IMR-90 (cell line): ENCODE measurements at regions not wholly inside any gene's neighbourhood (a gene's known extent, or its start where the extent isn't known, plus 50 kb on each side); places are given as distances from the start of the nearest gene placed in this dataset.

Source experiments
- ATAC-seq: fragments of 200-7000 bp; cut with Tn5 transposase; 2 replicates; pipeline ENCODE4 v1.9.1; 2020; ENCODE audit warnings: low read depth, mild to moderate bottlenecking, moderate library complexity
- BruUV-seq: library from RNA; stranded (reverse); fragments of 400-500 nt; replicated peaks from 2 replicates; lab custom pipeline; 2021; lab: Mats Ljungman, UMichigan
- CTCF ChIA-PET: fragments of 300-600 bp; formaldehyde crosslinking; extraction: SDS; loops from one replicate; lab custom pipeline; 2021; ENCODE audit warnings: antibody characterized with exemption; lab: Yijun Ruan, JAX
- POLR2A ChIA-PET: fragments of 300-600 bp; sonication (Branson Sonifier 250); formaldehyde crosslinking; loops from one replicate; lab custom pipeline; 2022; ENCODE audit warnings: antibody characterized with exemption; ENCODE audit not compliant: unreplicated experiment; lab: Charles Lee
- DNase-seq: peaks from one replicate; pipeline ENCODE4 v3.0.0; 2013
- H2AFZ ChIP-seq: replicated peaks from 2 replicates; pipeline ENCODE3; 2013; ENCODE audit warnings: low read length, mild to moderate bottlenecking; ENCODE audit not compliant: poor library complexity
- H2AK5ac ChIP-seq: 2 replicates; pipeline ENCODE4 v1.6.1; 2013; ENCODE audit warnings: low read depth, low read length, inconsistent platforms
- H2AK9ac ChIP-seq: replicated peaks from 2 replicates; pipeline ENCODE3; 2013; ENCODE audit warnings: mild to moderate bottlenecking, low read depth, low read length, moderate library complexity; ENCODE audit not compliant: poor library complexity
- H2BK120ac ChIP-seq: 2 replicates; pipeline ENCODE4 v1.6.1; 2013; ENCODE audit warnings: low read depth, low read length, inconsistent platforms
- H2BK15ac ChIP-seq: 3 replicates; pipeline ENCODE4 v1.6.1; 2013; ENCODE audit warnings: low read depth, low read length, inconsistent platforms
- H2BK20ac ChIP-seq: 2 replicates; pipeline ENCODE4 v1.6.1; 2013; ENCODE audit warnings: low read depth, mild to moderate bottlenecking, inconsistent platforms, low read length, moderate library complexity
- H2BK5ac ChIP-seq: 2 replicates; pipeline ENCODE4 v1.6.1; 2013; ENCODE audit warnings: mild to moderate bottlenecking, low read depth, low read length, inconsistent platforms; ENCODE audit not compliant: poor library complexity, severe bottlenecking
- H3K14ac ChIP-seq: replicated peaks from 2 replicates; pipeline ENCODE4 v1.6.1; 2013; ENCODE audit warnings: low read depth, low read length, inconsistent platforms
- H3K18ac ChIP-seq: 2 replicates; pipeline ENCODE4 v1.6.1; 2013; ENCODE audit warnings: low read depth, low read length, control low read depth
- H3K23ac ChIP-seq: 2 replicates; pipeline ENCODE4 v1.6.1; 2013; ENCODE audit warnings: low read depth, low read length, inconsistent platforms
- H3K27ac ChIP-seq: 2 replicates; pipeline ENCODE4 v1.5.1; 2013; ENCODE audit warnings: mild to moderate bottlenecking, control low read depth, low read length; ENCODE audit not compliant: insufficient read depth
- H3K27me3 ChIP-seq: 2 replicates; pipeline ENCODE4 v1.6.1; 2013; ENCODE audit warnings: low read length; ENCODE audit not compliant: control insufficient read depth, insufficient read depth
- H3K36me3 ChIP-seq: 2 replicates; pipeline ENCODE4 v1.6.1; 2013; ENCODE audit warnings: low read length, mixed read lengths; ENCODE audit not compliant: control insufficient read depth, insufficient read depth
- H3K4ac ChIP-seq: 2 replicates; pipeline ENCODE4 v1.6.1; 2013; ENCODE audit warnings: low read depth, low read length, inconsistent platforms
- H3K4me1 ChIP-seq: 2 replicates; pipeline ENCODE4 v1.6.1; 2013; ENCODE audit warnings: low read length, mixed read lengths; ENCODE audit not compliant: control insufficient read depth, insufficient read depth
- H3K4me2 ChIP-seq: 2 replicates; pipeline ENCODE4 v1.6.1; 2013; ENCODE audit warnings: low read depth, mild to moderate bottlenecking, control low read depth, low read length, moderate library complexity
- H3K4me3 ChIP-seq: 2 replicates; pipeline ENCODE4 v1.5.1; 2013; ENCODE audit warnings: low read depth, mild to moderate bottlenecking, control low read depth, low read length, moderate library complexity; ENCODE audit not compliant: insufficient read depth
- H3K56ac ChIP-seq: 2 replicates; pipeline ENCODE4 v1.6.1; 2013; ENCODE audit warnings: low read length, inconsistent platforms; ENCODE audit not compliant: insufficient read depth; ENCODE audit errors: extremely low read depth
- H3K79me1 ChIP-seq, 2 experiments: 2 replicates each; pipeline ENCODE4 v1.6.1; 2013; ENCODE audit warnings: low read length in 2 of 2, inconsistent platforms in 1 of 2, low read depth in 1 of 2
- H3K9ac ChIP-seq: 2 replicates; pipeline ENCODE4 v1.6.1; 2013; ENCODE audit warnings: low read depth, low read length, control low read depth
- H3K9me1 ChIP-seq: 2 replicates; pipeline ENCODE4 v1.6.1; 2013; ENCODE audit warnings: low read length, inconsistent platforms; ENCODE audit not compliant: insufficient read depth
- H3K9me3 ChIP-seq: 2 replicates; pipeline ENCODE4 v1.6.1; 2013; ENCODE audit warnings: low read length; ENCODE audit not compliant: control insufficient read depth, insufficient read depth
- H4K20me1 ChIP-seq: 2 replicates; pipeline ENCODE4 v1.6.1; 2013; ENCODE audit warnings: low read length, inconsistent platforms; ENCODE audit not compliant: insufficient read depth
- H4K5ac ChIP-seq: 2 replicates; pipeline ENCODE4 v1.6.1; 2013; ENCODE audit warnings: mild to moderate bottlenecking, low read depth, low read length, control low read depth
- H4K8ac ChIP-seq, 2 experiments: 2 replicates each; pipeline ENCODE4 v1.6.1; 2013; ENCODE audit warnings: low read depth in 2 of 2, low read length in 2 of 2, control low read depth in 1 of 2, inconsistent platforms in 1 of 2
- H4K91ac ChIP-seq: 2 replicates; pipeline ENCODE4 v1.6.1; 2013; ENCODE audit warnings: low read depth, low read length, inconsistent platforms; ENCODE audit not compliant: insufficient read depth
- BHLHE40 ChIP-seq: fragments of 150-350 bp; IDR thresholded peaks from 2 replicates; pipeline ENCODE4 v1.6.1; 2016; ENCODE audit warnings: mild to moderate bottlenecking, low read depth, low read length
- CEBPB ChIP-seq: IDR thresholded peaks from 2 replicates; pipeline ENCODE4 v1.6.1; 2012; ENCODE audit warnings: low read depth, low read length, improper control_type of control experiment
- CHD1 ChIP-seq: IDR thresholded peaks from 2 replicates; pipeline ENCODE4 v1.6.1; 2012; ENCODE audit warnings: low read depth, low read length, improper control_type of control experiment
- CTCF ChIP-seq: conservative IDR thresholded peaks from 2 replicates; pipeline ENCODE4 v1.5.1; 2012; ENCODE audit warnings: mild to moderate bottlenecking, low read depth, low read length, improper control_type of control experiment
- FOS ChIP-seq: fragments of 150-350 bp; IDR thresholded peaks from 2 replicates; pipeline ENCODE4 v1.6.1; 2016; ENCODE audit warnings: low read depth, low read length
- MAFK ChIP-seq: IDR thresholded peaks from 2 replicates; pipeline ENCODE4 v1.6.1; 2012; ENCODE audit warnings: low read depth, low read length, improper control_type of control experiment
- MAZ ChIP-seq: IDR thresholded peaks from 2 replicates; pipeline ENCODE4 v1.6.1; 2012; ENCODE audit warnings: low read depth, mild to moderate bottlenecking, low read length, improper control_type of control experiment, moderate library complexity, borderline replicate concordance
- MXI1 ChIP-seq: IDR thresholded peaks from 2 replicates; pipeline ENCODE4 v1.6.1; 2012; ENCODE audit warnings: low read depth, mild to moderate bottlenecking, low read length, moderate library complexity, borderline replicate concordance
- NFE2L2 ChIP-seq: fragments of 150-350 bp; IDR thresholded peaks from 2 replicates; pipeline ENCODE4 v1.6.1; 2016; ENCODE audit warnings: low read depth, mild to moderate bottlenecking, low read length
- POLR2A ChIP-seq: IDR thresholded peaks from 2 replicates; pipeline ENCODE4 v1.6.1; 2012; ENCODE audit warnings: mild to moderate bottlenecking, low read depth, low read length
- RAD21 ChIP-seq: IDR thresholded peaks from 2 replicates; pipeline ENCODE4 v1.6.1; 2012; ENCODE audit warnings: low read length, improper control_type of control experiment
- RCOR1 ChIP-seq: IDR thresholded peaks from 2 replicates; pipeline ENCODE4 v1.6.1; 2012; ENCODE audit warnings: mild to moderate bottlenecking, low read length, improper control_type of control experiment; ENCODE audit not compliant: insufficient replicate concordance
- USF2 ChIP-seq: fragments of 150-350 bp; IDR thresholded peaks from 2 replicates; pipeline ENCODE4 v1.6.1; 2017; ENCODE audit warnings: mild to moderate bottlenecking, antibody characterized with exemption, low read length, low read depth
- WGBS, 2 experiments: methylation state at CpG; one replicate each; pipeline versions ENCODE4 v1.1.5 to v1.1.7; 2013; ENCODE audit warnings: missing lambda C conversion rate in 2 of 2; ENCODE audit not compliant: insufficient read length in 1 of 2; ENCODE audit errors: extremely low coverage in 2 of 2; 5-methylcytosine and 5-hydroxymethylcytosine counted together
- dilution Hi-C: fragments of 300-500 bp; cut with HindIII; formaldehyde crosslinking; loops from one replicate; pipeline ENCODE4 v1.14.3; 2018; ENCODE audit warnings: low sequenced_read_pairs; ENCODE audit not compliant: unreplicated experiment
- in situ Hi-C: fragments of 300-500 bp; cut with MboI; formaldehyde crosslinking; loops from 3 replicates; pipeline ENCODE4 v1.14.3; 2019; ENCODE audit warnings: low sequenced_read_pairs, inconsistent platforms, mixed read lengths
- intact Hi-C: fragments of 100-400 bp; cut with micrococcal nuclease; formaldehyde crosslinking; loops from 2 replicates; pipeline ENCODE4 v1.10.0; 2022

- Histone ChIP-seq H3K56ac (no peak overlapping the region), H3K27ac (peak overlapping the region; percentile 79; the same call in 1 of the 2 replicates), H4K8ac (peak overlapping the region; percentile 58 to 65; a peak in 3 of 4 replicates), H3K9ac (no peak overlapping the region; the same call in 1 of the 2 replicates), H3K79me1 (no peaks in the 10 kb centered on the region), H3K14ac (peak overlapping the region; percentile 27; the same call in 1 of the 2 replicates), H2AK9ac (no peak overlapping the region), H4K20me1 (no peaks in the 10 kb centered on the region), H3K4ac (peak overlapping the region; percentile 49), H4K91ac (peak overlapping the region; percentile 49; the same call in 1 of the 2 replicates), H2BK15ac (peak overlapping the region; percentile 85; the same call in 2 of the 3 replicates), H3K27me3 (no peaks in the 10 kb centered on the region), H2BK5ac (peak overlapping the region; percentile 53), H2BK120ac (peak overlapping the region; percentile 86), H3K4me3 (no peak overlapping the region), H3K18ac (peak overlapping the region; percentile 77), H2AK5ac (peak overlapping the region; percentile 66; the same call in 1 of the 2 replicates), H3K36me3 (no peaks in the 10 kb centered on the region), H2AFZ (no peak overlapping the region), H3K23ac (no peak overlapping the region), H3K9me3 (no peaks in the 10 kb centered on the region), H2BK20ac (peak overlapping the region; percentile 90), H3K4me1 (peaks cover 12% of the 10 kb centered on the region), H4K5ac (peak overlapping the region; percentile 94), H3K9me1 (0 out of 2 replicates have a peak, but pooled peaks cover 4% of the 10 kb centered on the region), H3K4me2 (no peak overlapping the region)
- CTCF ChIA-PET: no interaction called here
- no CpG with 5 or more reads among the region's 6 CpGs for WGBS, 2 experiments
- dilution Hi-C loops (no loop called here), intact Hi-C loops (no loop called here), in situ Hi-C loops (no loop called here)
- no peak for TF ChIP-seq USF2
- no peak for TF ChIP-seq BHLHE40
- TF ChIP-seq RAD21: no peak
- no peak for TF ChIP-seq MAFK
- no peak for TF ChIP-seq MAZ
- TF ChIP-seq CTCF: no peak
- no peak for TF ChIP-seq MXI1
- TF ChIP-seq CEBPB: no peak
- no peak for TF ChIP-seq CHD1
- no peak for TF ChIP-seq FOS
- no peak for TF ChIP-seq POLR2A
- no peak for TF ChIP-seq RCOR1
- TF ChIP-seq NFE2L2: no peak
- POLR2A ChIA-PET: no interaction called here
- no peak for ATAC-seq
- BruUV-seq: no TSS peak
- no peak for DNase-seq
Observed at GRCh38 chr2:53028746-53029423, 738.7 kb upstream of the CHAC2 start.
